ENCODE measurements at regions not wholly inside any gene's neighbourhood (a gene's known extent, or its start where the extent isn't known, plus 50 kb on each side); places are given as distances from the start of the nearest gene placed in this dataset.

DNA sequence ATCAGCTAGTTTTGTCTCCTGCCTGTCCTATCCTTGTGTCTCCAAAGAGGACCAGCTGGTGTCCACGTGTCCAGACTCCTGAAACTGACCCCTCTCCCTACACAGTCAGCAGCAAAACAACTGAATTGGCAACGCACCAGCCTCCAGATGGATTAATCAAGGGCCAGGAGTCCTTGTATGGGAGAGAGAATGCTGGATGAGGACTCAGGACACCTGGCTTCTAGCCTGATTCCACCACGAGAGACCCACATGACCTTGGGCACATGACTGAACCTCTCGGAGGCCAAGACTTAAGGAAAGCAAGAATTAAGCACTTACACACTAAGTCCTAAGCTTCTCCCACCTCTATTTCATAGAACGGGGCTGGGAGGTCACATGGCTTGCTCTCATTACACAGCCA is 60.4 kb upstream of the CMKLR1 start:
- Histone ChIP-seq H3K4me3 (ENCODE audit: low read length, poor library complexity, severe bottlenecking) (no peak overlapping the region), H3K27me3 (ENCODE audit: insufficient read depth, low read length, poor library complexity, severe bottlenecking) (no peaks in the 10 kb centered on the region), H4K20me1 (ENCODE audit: insufficient read depth, low read length, poor library complexity, severe bottlenecking) (no peaks in the 10 kb centered on the region), H3K36me3 (ENCODE audit: insufficient read depth, low read length) (no peaks in the 10 kb centered on the region), H3K4me2 (ENCODE audit: low read depth, low read length, poor library complexity, severe bottlenecking) (no peak overlapping the region), H2AFZ (ENCODE audit: low read length) (no peak overlapping the region), H3K79me2 (ENCODE audit: insufficient read depth, low read length) (no peaks in the 10 kb centered on the region), H3F3A (ENCODE audit: low read depth) (no peaks in the 10 kb centered on the region), H3K9ac (ENCODE audit: low read depth, low read length, poor library complexity, severe bottlenecking) (no peak overlapping the region), H3K9me2 (replicated peaks; ENCODE audit: low read depth, low read length) (no peaks in the 10 kb centered on the region), H3K4me1 (ENCODE audit: insufficient read depth, low read length, poor library complexity, severe bottlenecking) (no peaks in the 10 kb centered on the region), H3K9me3 (ENCODE audit: insufficient read depth, low read depth, low read length) (no peaks in the 10 kb centered on the region)
- no peak for TF ChIP-seq EZH2phosphoT487 (IDR thresholded peaks at IDR 0.05; ENCODE audit: borderline replicate concordance)
- TF ChIP-seq, protein P1, sequence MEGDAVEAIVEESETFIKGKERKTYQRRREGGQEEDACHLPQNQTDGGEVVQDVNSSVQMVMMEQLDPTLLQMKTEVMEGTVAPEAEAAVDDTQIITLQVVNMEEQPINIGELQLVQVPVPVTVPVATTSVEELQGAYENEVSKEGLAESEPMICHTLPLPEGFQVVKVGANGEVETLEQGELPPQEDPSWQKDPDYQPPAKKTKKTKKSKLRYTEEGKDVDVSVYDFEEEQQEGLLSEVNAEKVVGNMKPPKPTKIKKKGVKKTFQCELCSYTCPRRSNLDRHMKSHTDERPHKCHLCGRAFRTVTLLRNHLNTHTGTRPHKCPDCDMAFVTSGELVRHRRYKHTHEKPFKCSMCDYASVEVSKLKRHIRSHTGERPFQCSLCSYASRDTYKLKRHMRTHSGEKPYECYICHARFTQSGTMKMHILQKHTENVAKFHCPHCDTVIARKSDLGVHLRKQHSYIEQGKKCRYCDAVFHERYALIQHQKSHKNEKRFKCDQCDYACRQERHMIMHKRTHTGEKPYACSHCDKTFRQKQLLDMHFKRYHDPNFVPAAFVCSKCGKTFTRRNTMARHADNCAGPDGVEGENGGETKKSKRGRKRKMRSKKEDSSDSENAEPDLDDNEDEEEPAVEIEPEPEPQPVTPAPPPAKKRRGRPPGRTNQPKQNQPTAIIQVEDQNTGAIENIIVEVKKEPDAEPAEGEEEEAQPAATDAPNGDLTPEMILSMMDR (conservative IDR thresholded peaks at IDR 0.05; ENCODE audit: low read length) = no peak

DNA sequence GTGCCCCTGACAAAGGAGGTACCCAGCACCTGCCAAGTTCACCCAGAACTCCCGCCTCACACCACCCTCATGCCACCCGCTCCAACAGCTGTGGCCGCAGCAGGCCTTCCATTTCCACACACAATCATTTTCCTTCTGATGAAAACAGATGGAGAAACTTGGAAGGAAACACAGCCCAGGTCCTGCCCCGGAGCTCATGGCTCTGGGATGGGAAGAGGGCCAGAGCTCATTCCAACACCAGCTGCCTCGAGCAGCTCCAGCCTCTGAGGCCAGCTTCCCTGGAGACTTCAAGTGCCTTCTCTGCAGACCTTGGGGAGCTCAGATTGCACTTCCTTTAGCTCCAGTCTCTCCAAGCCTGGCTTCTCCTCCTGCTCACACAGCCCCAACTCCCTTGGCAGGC is 55.1 kb upstream of the CMKLR1 start:
- no peaks in the 10 kb centered on the region for H4K20me1 ChIP-seq (ENCODE audit: insufficient read depth, low read length, poor library complexity, severe bottlenecking)
- no peaks in the 10 kb centered on the region for H3K9me2 ChIP-seq (replicated peaks; ENCODE audit: low read depth, low read length)
- TF ChIP-seq, protein P1 (conservative IDR thresholded peaks at IDR 0.05; ENCODE audit: low read length) = no peak
- no peak for TF ChIP-seq EZH2phosphoT487 (IDR thresholded peaks at IDR 0.05; ENCODE audit: borderline replicate concordance)
- no peak overlapping the region for H2AFZ ChIP-seq (ENCODE audit: low read length)
- H3K9ac ChIP-seq (ENCODE audit: low read depth, low read length, poor library complexity, severe bottlenecking) = no peak overlapping the region
- no peak overlapping the region for H3K4me3 ChIP-seq (ENCODE audit: low read length, poor library complexity, severe bottlenecking)
- H3K79me2 ChIP-seq (ENCODE audit: insufficient read depth, low read length) = no peaks in the 10 kb centered on the region
- no peaks in the 10 kb centered on the region for H3F3A ChIP-seq (ENCODE audit: low read depth)
- H3K27me3 ChIP-seq (ENCODE audit: insufficient read depth, low read length, poor library complexity, severe bottlenecking) = no peaks in the 10 kb centered on the region
- no peaks in the 10 kb centered on the region for H3K36me3 ChIP-seq (ENCODE audit: insufficient read depth, low read length)
- no peaks in the 10 kb centered on the region for H3K4me1 ChIP-seq (ENCODE audit: insufficient read depth, low read length, poor library complexity, severe bottlenecking)
- no peaks in the 10 kb centered on the region for H3K9me3 ChIP-seq (ENCODE audit: insufficient read depth, low read depth, low read length)
- no peak overlapping the region for H3K4me2 ChIP-seq (ENCODE audit: low read depth, low read length, poor library complexity, severe bottlenecking)

DNA sequence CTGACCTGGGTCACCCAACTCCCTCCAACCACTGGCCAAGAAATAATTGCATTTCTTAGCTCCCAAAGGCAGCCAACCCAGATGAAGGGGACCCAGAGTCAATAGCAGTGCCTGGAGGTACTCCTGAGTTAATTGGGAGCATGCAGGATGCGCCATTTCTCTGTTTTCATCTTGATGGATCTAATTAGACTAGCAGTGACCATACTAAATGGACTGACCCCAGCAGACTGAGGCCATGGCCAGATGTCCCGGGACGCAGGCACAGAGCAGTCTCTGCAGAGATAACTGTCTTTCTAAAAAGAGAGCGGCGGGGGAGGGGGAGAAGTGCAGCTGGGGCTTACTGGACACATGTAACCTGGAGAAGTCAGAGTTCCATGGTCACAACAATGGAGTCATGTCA is 53.2 kb upstream of the CMKLR1 start:
- Histone ChIP-seq H4K20me1 (ENCODE audit: insufficient read depth, low read length, poor library complexity, severe bottlenecking) (no peaks in the 10 kb centered on the region), H3K4me2 (ENCODE audit: low read depth, low read length, poor library complexity, severe bottlenecking) (no peak overlapping the region), H3K36me3 (ENCODE audit: insufficient read depth, low read length) (no peaks in the 10 kb centered on the region), H3K79me2 (ENCODE audit: insufficient read depth, low read length) (no peaks in the 10 kb centered on the region), H3K9ac (ENCODE audit: low read depth, low read length, poor library complexity, severe bottlenecking) (no peak overlapping the region), H2AFZ (ENCODE audit: low read length) (no peak overlapping the region), H3K9me3 (ENCODE audit: insufficient read depth, low read depth, low read length) (no peaks in the 10 kb centered on the region), H3K27me3 (ENCODE audit: insufficient read depth, low read length, poor library complexity, severe bottlenecking) (no peaks in the 10 kb centered on the region), H3F3A (ENCODE audit: low read depth) (no peaks in the 10 kb centered on the region), H3K4me3 (ENCODE audit: low read length, poor library complexity, severe bottlenecking) (no peak overlapping the region), H3K9me2 (replicated peaks; ENCODE audit: low read depth, low read length) (no peaks in the 10 kb centered on the region), H3K4me1 (ENCODE audit: insufficient read depth, low read length, poor library complexity, severe bottlenecking) (no peaks in the 10 kb centered on the region)
- TF ChIP-seq EZH2phosphoT487 (IDR thresholded peaks at IDR 0.05; ENCODE audit: borderline replicate concordance) = no peak
- TF ChIP-seq, protein P1 (conservative IDR thresholded peaks at IDR 0.05; ENCODE audit: low read length) = no peak

Measured in Loucy (cell line).